Psoas muscle (tissue), 7 donors: ENCODE measurements at regions not wholly inside any gene's neighbourhood (a gene's known extent, or its start where the extent isn't known, plus 50 kb on each side); places are given as distances from the start of the nearest gene placed in this dataset.
A peak's percentile ranks its signal among the peaks of the same experiment; 100 is the strongest.

Experiments used
- ATAC-seq, 4 donors: fragments of 200-7000 bp; cut with Tn5 transposase; one replicate each; pipeline ENCODE4 v1.9.1; 2020; ENCODE audit warnings: moderate library complexity in 3 of 4, mild to moderate bottlenecking in 2 of 4
- DNase-seq, 2 donors: peaks; one replicate each; pipeline ENCODE4 v3.0.0-alpha.2; 2020
- H3K27ac ChIP-seq: fragments of 200-600 bp; one replicate; pipeline ENCODE4 v1.8.0; 2022
- H3K27me3 ChIP-seq, 3 donors: fragments of 200-600 bp in 1 of 3; one replicate each; pipeline versions ENCODE4 v1.6.1 to v1.8.0; 2013 to 2022; ENCODE audit warnings: low read length in 2 of 3, mild to moderate bottlenecking in 2 of 3, moderate library complexity in 1 of 3; ENCODE audit not compliant: insufficient read depth in 3 of 3
- H3K36me3 ChIP-seq, 2 donors: fragments of 200-600 bp in 1 of 2; one replicate each; pipeline versions ENCODE4 v1.6.1 to v1.8.0; 2013 to 2022; ENCODE audit warnings: low read depth in 1 of 2, mild to moderate bottlenecking in 1 of 2, moderate library complexity in 1 of 2; ENCODE audit not compliant: insufficient read depth in 1 of 2
- H3K4me1 ChIP-seq: fragments of 200-600 bp; one replicate; pipeline ENCODE4 v1.8.0; 2022
- H3K4me3 ChIP-seq: fragments of 200-600 bp; one replicate; pipeline ENCODE4 v1.8.0; 2022; ENCODE audit warnings: mild to moderate bottlenecking
- H3K9me3 ChIP-seq: fragments of 200-600 bp; one replicate; pipeline ENCODE4 v1.8.0; 2022
- CTCF ChIP-seq: fragments of 200-600 bp; IDR thresholded peaks from one replicate; pipeline ENCODE4 v1.8.0; 2022; ENCODE audit warnings: antibody characterized with exemption
- WGBS, 3 donors: extraction: QIAGEN DNeasy Blood & Tissue Kit; methylation state at CpG; one replicate each; pipeline versions ENCODE4 v1.1.6 to v1.1.7; 2013; 5-methylcytosine and 5-hydroxymethylcytosine counted together
- intact Hi-C, 2 donors: fragments of 100-400 bp; cut with DNase I; formaldehyde crosslinking; loops; one replicate each; pipeline versions ENCODE4 v1.11.0 to v1.14.2; 2022
- donor health status: healthy with polysubstance abuse.
- donor health status: DM: no; HTN: no; CAD: no; lungs with moderate emphysema.
- donor health status: Bipolar disorder and iron deficiency.
- donor health status: healthy.
- donor health status: DM: yes; HTN: yes; CAD: no.
- donor health status: DM: no; HTN: no; CAD: no.
- donor health status: DM: yes; HTN: yes; CAD: no.

- Histone ChIP-seq H3K36me3 (no peaks in the 10 kb centered on the region), H3K27ac (no peak overlapping the region), H3K4me1 (no peaks in the 10 kb centered on the region), H3K4me3 (no peak overlapping the region), H3K9me3 (no peaks in the 10 kb centered on the region), H3K27me3 (peaks cover 0 to 7% (median 0%) of the 10 kb centered on the region in 3 donors)
- ATAC-seq (no peak), DNase-seq (no peak)
- WGBS, 3 donors, result 78 to 95% (median 87%) methylated on average over 2 of the region's 2 CpGs
- no peak for TF ChIP-seq CTCF
- intact Hi-C loops, result loop anchor here in 1 of 2 donors (5.0 kb wide), 1 partner anchor 548 kb away; no protein-coding TSS in a partner anchor
Observed at GRCh38 chr3:182255158-182255557, 538.1 kb upstream of the ATP11B start.

GRCh38 chr3:182257361-182257760, 535.9 kb upstream of the ATP11B start:
- intact Hi-C loops, result loop anchor here in 1 of 2 donors (5.0 kb wide), 1 partner anchor 550 kb away; no protein-coding TSS in a partner anchor
- no peak for TF ChIP-seq CTCF
- no peak for ATAC-seq

GRCh38 chr3:182258538-182259177, 534.6 kb upstream of the ATP11B start:
- DNase-seq, result no peak
- Histone ChIP-seq H3K9me3 (no peaks in the 10 kb centered on the region), H3K4me3 (no peak overlapping the region), H3K27ac (no peak overlapping the region), H3K4me1 (no peaks in the 10 kb centered on the region), H3K27me3 (peaks cover 0 to 7% (median 0%) of the 10 kb centered on the region in 3 donors), H3K36me3 (no peaks in the 10 kb centered on the region)
- peak in 1 of 4 donors; percentile 52 for ATAC-seq
- WGBS, 3 donors, result 21 to 29% (median 29%) methylated on average over 3 of the region's 3 CpGs
- peak; percentile 41 for TF ChIP-seq CTCF
- intact Hi-C loops, result loop anchor here (2.0 to 5.0 kb wide), 2 partner anchors 548 to 551 kb away; partner anchors contain the start of gene SOX2 (in 1 of the 2)

More at GRCh38 chr3:182257361-182257760, 535.9 kb upstream of the ATP11B start:
- Histone ChIP-seq H3K9me3 (no peaks in the 10 kb centered on the region), H3K4me1 (no peaks in the 10 kb centered on the region), H3K27me3 (peaks cover 0 to 7% (median 0%) of the 10 kb centered on the region in 3 donors), H3K27ac (no peak overlapping the region), H3K4me3 (no peak overlapping the region), H3K36me3 (no peaks in the 10 kb centered on the region)
- DNase-seq, result no peak
- 86 to 92% (median 89%) methylated on average over 4 of the region's 4 CpGs for WGBS, 3 donors

- H3K27me3 ChIP-seq, result peaks cover 0 to 7% (median 0%) of the 10 kb centered on the region in 3 donors
- no peak overlapping the region for H3K27ac ChIP-seq
- no peaks in the 10 kb centered on the region for H3K9me3 ChIP-seq
- no peak overlapping the region for H3K4me3 ChIP-seq
- peak in 1 of 4 donors; percentile 47 for ATAC-seq
- no peaks in the 10 kb centered on the region for H3K4me1 ChIP-seq
- DNase-seq, result no peak
- intact Hi-C loops, result loop anchor here (2.0 to 5.0 kb wide), 2 partner anchors 549 to 552 kb away; partner anchors contain the start of gene SOX2 (in 1 of the 2)
- 10 to 12% (median 12%) methylated on average over 17 of the region's 17 CpGs for WGBS, 3 donors
- no peak for TF ChIP-seq CTCF
- H3K36me3 ChIP-seq, result no peaks in the 10 kb centered on the region
Observed at GRCh38 chr3:182259579-182259978, 533.7 kb upstream of the ATP11B start.
